HuH-7 (cell line): ENCODE measurements at regions not wholly inside any gene's neighbourhood (a gene's known extent, or its start where the extent isn't known, plus 50 kb on each side); places are given as distances from the start of the nearest gene placed in this dataset.
"Not testable (repeated sequence)": the region's sequence is repeated elsewhere in the genome, so short reads cannot be mapped to it uniquely, and the experiment has no call there.

Experiments used
- DNase-seq: peaks from one replicate; pipeline ENCODE4 v3.0.0; 2011; ENCODE audit warnings: low spot score

DNA sequence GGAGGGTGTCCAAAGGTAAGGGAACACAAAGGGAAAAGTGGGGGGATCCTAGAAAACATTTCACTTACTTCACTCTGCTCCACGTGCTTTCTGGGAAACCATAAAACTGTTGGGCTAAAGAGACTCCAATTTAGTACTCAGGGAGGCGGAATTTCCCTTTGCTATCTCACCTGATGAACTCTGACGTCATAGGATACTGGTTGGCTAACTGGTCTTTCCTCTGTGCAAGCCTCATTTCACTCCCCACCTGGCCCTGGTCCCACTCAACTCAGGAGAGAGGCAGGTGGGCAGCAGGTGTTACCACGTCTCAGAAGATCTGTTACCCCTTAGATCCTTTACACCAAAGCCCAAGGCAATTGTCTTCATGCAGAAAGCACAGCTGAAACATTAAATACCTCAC is 51.8 kb upstream of the PMAIP1 start:
- DNase-seq, result no peak

DNA sequence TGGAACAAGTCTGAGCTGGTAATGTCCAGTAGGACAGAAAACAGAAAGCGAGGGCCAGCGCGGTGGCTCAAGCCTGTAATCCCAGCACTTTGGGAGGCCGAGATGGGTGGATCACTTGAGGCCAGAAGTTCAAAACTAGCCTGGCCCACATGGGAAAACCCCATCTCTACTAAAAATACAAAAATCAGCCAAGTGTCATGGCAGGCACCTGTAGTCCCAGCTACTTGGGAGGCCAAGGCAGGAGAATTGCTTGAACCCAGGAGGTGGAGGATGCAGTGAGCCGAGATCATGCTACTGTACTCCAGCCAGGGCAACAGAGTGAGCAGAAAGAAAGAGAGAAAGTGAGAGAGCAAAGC is 52.3 kb upstream of the PMAIP1 start:
- not testable (repeated sequence) for DNase-seq

DNA sequence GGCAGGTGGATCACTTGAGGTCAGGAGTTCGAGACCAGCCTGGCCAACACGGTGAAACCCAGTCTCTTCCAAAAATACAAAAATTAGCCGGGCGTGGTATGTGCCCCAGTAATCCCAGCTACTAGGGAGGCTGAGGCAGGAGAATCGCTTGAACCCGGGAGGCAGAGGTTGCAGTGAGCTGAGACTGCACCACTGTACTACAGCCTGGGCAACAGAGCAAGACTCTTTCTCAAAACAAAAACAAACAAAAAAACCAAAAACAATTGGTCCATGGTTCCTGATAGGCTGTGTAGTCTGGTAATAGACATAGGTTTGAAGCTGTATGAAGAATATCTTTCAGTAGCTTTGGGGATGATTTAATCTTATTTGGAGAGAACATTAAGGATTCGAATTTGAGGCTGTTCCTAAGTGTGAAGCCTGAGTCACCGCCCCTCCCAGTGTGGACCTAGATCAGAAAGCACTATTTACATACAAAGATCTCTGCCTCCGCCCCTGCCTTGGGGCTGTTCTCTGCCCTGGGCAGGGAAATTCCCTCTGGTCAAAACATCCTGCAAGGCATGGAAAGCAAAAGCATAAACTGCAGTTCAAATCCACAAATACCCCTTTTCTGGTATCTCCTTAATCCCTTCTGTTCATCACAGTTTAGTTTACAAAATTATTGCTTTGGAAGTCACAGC is 52.8 kb upstream of the PMAIP1 start:
- peak; percentile 11 for DNase-seq

- no peak for DNase-seq
Measured at GRCh38 chr18:59842947-59843346, 56.8 kb upstream of the PMAIP1 start.

- DNase-seq, result no peak
Measured at GRCh38 chr18:59839931-59840685, 59.7 kb upstream of the PMAIP1 start.

- DNase-seq, result no peak
Measured at GRCh38 chr18:59839246-59839645, 60.5 kb upstream of the PMAIP1 start.

DNA sequence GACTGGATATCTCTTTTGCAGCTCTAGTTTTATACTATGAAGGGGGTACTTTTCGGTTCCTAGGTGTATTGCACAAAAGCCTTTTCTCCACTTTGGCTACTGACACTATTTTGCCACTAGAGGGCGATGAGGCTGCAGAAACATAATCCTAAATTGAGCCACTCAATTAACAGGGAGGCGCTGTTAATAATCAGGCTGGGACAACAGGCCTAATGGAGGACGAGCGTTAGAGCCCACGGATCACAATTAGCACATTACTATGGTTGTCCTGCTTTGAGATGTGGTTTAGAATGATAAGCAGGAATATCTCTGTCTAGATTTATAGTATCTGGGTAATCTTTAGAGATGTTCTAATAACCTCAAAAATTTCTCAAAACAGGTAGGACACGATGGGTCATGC is 62.2 kb upstream of the PMAIP1 start:
- DNase-seq, result peak; percentile 32

- no peak for DNase-seq
Measured at GRCh38 chr18:59835605-59836379, 64.0 kb upstream of the PMAIP1 start.

DNA sequence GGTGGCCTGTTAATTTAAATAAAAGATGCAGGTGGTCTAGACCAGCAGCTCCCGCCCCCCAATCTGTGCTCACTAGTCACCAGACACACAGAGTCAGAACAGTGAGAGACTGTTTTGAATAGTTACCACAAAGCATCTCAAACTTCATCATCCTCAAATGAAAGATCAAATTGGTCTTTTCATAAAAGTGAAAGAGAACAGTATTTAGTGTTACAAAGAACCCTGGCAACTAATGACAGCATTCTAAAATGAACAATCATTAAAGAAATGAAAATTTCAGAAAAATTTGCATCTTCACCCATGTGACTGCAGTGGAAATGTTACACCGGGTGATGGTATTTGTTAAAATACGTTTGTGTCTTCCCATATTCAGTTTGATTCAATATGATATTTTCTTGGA is 65.5 kb upstream of the PMAIP1 start:
- no peak for DNase-seq

GRCh38 chr18:59833785-59834184 is 66.0 kb upstream of the PMAIP1 start:
- DNase-seq, result no peak

GRCh38 chr18:59823596-59824195 is 76.1 kb upstream of the PMAIP1 start:
- peak; percentile 30 for DNase-seq

DNA sequence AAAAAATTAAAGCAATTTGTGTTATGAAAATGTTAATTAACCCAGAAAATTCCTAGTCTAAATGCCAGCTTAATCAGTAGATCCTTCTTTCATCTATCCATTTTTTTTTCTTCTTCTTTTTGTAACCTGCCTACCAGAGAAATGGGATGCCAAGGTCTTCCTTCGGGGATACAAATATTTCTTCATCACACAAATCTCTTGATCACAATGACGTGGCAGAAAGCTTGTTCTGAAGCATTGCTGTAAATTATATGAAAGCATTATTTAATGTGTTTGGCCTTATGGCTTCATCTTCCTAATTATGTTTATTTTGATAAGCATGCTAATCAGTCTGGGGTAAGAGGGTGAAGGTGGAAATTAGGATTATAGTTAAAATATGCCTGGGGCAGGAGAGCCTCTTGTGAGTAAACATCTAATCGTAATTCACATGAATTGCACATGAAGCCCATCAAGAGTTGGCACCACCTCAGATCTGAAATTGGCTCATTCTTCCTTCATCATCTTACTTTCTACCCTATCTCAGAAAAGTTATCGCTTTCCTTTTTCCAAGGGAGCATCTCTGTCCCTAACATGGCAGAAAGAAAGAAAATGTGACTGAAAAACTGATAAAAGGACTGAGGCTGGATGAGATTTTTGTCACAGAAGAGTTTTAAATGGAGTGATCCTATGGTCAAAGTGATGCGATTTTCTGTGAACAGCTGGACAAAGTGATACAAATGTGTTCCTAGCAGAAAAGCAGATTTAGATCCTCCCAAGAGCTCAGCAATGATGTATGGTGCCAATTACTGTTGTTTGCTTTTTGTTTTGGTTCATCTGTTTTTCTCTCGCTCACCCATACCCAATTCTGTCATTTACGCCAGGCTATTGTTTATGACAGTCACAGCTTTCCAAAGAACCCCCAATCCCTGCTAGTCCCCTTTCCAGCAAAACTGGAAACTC is 76.9 kb upstream of the PMAIP1 start:
- DNase-seq, result no peak

DNA sequence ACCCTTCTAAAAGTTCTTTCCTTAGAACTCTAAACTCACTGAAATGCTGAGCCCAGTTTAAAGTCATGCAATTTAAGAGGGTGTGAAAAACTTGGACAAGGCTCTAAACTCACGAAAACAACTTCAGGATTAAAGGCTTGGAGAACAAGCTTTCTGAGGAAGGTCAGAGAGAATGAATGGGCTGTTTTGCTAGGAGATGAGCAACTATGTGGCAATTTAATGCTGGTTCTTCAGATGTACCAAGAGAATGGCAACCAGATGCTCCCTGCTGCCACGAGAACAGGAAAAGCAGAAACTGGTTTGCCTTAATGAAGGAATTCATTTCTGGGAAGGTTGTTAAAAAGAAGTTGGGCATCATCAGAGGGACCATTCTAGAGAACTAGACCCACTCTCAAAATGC is 77.8 kb upstream of the PMAIP1 start:
- no peak for DNase-seq

DNA sequence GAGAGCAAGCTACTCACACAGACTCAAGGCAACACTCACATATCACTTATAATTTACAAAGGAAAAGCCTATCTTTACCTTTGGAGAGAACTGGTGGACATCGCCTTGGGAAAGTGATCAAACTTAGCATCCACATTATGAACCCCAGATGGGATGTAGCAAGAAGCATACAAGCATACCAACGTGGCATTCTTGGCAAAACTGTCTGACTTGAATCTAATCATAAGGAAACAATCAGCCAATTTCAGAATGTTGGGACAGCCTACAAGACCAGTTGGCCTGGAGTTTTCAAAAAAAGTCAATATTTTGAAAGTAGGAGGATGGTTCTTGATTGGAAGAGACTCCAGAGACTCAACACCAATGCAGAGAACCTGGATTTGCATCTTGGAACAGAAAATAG is 79.1 kb upstream of the PMAIP1 start:
- no peak for DNase-seq

DNA sequence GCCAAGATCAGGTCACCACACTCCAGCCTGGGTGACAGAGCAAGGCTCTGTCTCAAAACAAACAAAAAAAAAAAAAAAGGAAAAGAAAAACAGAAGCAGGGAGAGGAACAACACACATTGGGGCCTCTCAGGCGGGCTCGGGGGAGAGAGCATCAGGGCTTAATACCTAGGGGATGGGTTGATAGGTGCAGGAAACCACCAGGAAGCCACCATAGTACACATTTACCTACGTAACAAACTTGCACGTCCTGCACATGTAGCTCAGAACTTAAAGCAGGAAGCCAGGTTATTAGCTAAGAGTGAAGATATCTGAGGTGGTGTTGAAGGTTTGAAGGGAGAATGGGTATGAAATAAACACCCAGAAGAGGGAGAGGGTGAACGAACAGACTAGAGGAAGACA is 81.0 kb upstream of the PMAIP1 start:
- DNase-seq, result no peak

GRCh38 chr18:59814891-59815290 is 84.9 kb upstream of the PMAIP1 start:
- DNase-seq, result no peak

DNA sequence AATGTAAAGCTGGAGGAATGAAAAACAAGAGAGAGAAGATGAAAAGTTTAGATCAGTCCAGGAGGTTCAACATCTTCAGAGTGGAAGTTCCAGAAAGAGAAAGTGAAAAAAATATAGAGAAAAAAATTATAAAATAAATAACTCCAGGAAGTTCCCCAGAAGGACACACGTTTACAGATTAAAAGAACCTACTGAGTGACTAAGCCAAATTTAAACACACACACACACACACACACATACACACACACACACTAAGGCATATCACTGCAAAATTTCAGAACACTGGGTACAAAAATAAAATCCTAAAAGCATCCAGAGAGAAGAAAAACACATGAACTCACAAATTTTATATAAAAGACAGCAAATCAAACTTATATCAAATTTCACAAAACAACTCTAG is 85.9 kb upstream of the PMAIP1 start:
- DNase-seq, result no peak

- no peak for DNase-seq
Measured at GRCh38 chr18:59810735-59811520, 88.9 kb upstream of the PMAIP1 start.

- DNase-seq, result no peak
Measured at GRCh38 chr18:59810183-59810582, 89.6 kb upstream of the PMAIP1 start.

GRCh38 chr18:59802031-59802430 is 97.8 kb upstream of the PMAIP1 start:
- DNase-seq, result no peak

DNA sequence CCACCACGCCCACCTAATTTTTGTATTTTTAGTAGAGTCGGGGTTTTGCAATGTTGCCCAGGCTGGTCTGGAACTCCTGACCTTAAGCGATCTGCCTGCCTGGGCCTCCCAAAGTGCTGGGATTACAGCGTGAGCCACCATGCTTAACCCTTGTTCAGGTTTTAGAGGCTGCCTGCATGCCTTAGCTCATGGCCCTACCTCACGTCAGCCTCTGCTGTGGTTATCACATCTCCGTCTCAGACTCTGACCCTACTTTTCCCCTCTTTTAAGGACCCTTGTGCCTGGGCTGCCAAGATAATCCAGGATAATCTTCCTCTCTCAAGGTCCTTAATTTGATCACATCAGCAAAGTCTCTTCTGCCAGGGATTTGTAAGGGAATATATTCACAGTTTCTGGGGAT is 98.2 kb upstream of the PMAIP1 start:
- DNase-seq, result no peak
